Non-pigmented ciliary epithelial cell (primary cell): ENCODE measurements at regions not wholly inside any gene's neighbourhood (a gene's known extent, or its start where the extent isn't known, plus 50 kb on each side); places are given as distances from the start of the nearest gene placed in this dataset.

Experiments
- DNase-seq: peaks from one replicate; pipeline ENCODE4 v3.0.0-alpha.2; 2010; ENCODE audit warnings: low read depth

GRCh38 chr2:126312579-126312978, 343.4 kb upstream of the GYPC start:
- DNase-seq, result no peak

DNA sequence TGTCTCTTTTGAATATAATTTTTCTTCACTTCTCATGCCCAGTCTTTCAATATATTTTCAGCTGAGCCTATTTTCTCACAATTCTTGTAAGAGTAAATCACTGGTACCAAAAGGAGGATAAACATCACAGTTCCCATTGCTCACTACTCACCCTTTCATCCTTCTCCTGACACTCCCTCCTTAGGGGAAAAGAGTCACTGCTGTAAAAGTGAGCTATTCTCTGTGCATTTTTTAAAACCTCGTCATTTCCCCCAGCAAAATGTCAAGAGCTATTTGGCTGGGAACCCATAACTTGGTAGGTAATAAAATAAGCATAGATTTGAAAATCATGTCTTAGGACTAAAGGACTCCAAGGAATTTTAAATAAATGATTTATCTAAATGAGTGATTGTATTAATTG, 340.1 kb upstream of the GYPC start:
- DNase-seq, result no peak

DNA sequence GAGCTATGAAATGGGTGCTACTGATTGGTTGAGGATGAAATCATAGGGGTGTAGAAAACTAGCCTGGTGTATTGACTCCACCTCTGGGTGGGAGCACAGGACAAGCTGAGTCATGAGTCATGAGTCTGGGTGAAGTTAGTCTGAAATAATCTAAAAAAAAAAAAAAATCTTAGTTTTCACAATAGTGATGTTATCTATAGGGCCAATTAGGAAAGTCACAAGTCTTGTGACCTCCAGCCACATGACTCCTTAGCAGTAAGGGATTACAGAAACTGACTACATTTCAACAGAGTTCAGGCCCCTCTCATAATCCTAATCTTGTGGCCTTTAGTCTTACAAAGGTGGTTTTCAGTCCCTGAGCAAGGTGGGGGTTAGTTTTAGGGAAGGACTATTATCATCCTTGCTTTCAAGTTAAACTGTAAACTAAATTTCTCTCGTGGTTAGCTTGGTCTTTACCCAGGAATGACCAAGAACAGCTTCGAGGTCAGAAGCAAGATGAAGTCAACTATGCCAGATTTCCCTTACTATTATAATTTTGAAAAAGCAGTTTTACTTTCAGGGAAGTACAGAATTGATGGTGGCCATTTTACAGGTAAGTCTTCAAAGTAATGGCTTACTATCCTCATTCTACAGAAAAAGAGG, 338.0 kb upstream of the GYPC start:
- DNase-seq, result no peak

DNA sequence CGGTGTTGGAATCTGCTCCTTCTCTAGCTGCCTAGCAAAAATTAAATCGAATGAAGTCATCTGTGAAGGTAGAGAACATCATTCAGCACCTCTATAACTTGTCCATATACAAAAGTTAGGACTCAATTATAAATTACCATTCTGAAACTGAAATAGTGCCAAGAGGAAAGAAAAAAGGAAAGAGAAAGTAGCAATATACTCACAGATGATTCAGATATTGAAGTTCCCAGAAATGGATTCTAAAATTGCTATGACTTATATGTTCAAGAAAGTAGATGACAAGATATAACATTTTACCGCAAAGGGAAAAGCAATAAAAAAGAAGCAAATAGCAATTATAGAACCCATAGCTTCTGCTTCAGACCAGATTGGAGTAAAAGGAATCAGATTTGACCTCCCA, 333.6 kb upstream of the GYPC start:
- DNase-seq, result no peak

DNA sequence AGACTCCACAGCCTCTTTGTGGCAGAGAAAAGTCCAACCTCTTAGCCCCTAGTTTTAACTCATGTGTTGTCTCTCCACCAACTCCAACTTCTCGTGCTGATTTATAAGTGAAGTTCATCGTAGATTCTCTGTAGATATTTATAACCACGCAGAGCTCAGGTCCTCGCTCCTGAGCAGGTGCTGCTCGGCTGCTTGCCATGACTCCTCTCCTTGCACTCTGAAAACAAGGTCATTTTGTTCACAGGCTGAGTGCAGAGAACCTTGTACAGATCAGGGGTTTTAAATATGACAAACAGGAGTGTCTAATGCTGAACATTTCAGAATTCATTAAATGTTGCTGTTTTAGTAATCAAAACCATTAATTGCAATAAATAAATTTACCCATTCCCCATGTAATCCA, 330.8 kb upstream of the GYPC start:
- DNase-seq, result no peak

DNA sequence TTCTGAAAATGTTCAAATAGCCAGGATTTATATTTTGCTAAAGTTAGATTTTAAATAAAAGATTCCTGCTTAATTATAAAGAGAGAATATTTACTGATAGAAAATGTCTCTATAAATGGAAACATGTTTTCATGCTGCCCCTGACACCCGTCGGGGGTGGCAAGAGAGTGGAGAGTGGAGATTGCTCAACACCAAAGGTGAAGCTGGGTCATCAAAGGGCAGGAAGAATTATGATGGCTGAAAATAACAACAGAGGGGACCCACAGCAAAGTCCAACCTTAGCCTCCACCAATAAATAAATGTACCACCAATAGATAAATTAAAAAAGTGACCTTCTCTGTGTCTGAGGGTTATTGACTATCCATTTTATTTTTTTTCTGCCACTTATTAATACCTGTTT, 326.8 kb upstream of the GYPC start:
- DNase-seq, result no peak

GRCh38 chr2:126342457-126342856, 313.5 kb upstream of the GYPC start:
- DNase-seq, result no peak

DNA sequence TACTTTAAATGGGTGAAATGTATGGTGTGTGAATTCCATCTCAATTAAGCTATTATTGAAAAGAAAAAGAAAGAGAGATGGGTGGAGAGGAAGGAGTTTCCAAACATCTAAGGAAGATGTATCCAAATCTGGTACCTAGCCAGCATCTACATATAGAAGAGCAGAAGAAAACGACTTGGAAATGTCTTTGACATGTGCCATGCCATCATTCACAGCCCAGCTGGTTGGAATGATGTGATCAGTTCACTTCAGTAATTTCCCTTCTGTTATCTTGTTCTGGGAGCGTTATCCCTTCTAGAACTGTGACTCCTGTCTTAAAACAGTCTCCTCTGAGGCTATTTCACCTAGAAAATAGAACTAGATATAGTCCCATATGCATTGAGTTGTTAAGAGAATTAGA, 312.8 kb upstream of the GYPC start:
- no peak for DNase-seq

DNA sequence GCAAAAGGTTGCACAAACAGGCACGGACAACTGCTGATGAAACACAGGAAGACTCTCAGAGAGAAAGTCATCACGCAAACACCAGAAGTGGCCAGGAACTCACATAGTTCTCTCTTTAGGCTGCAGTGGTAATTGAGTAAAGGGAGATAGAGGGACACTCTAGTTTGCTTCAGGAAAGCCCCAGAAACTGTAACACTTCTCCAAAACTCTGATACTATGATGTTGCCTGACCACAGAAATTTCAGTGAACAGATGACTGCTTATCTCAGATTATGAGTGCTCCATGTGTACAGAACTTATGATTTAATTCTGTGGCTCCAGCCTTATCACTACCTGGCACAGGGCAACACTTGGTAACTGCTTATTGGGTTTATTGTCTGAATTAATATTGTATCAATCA, 311.5 kb upstream of the GYPC start:
- no peak for DNase-seq

GRCh38 chr2:126345691-126346090, 310.3 kb upstream of the GYPC start:
- no peak for DNase-seq

DNA sequence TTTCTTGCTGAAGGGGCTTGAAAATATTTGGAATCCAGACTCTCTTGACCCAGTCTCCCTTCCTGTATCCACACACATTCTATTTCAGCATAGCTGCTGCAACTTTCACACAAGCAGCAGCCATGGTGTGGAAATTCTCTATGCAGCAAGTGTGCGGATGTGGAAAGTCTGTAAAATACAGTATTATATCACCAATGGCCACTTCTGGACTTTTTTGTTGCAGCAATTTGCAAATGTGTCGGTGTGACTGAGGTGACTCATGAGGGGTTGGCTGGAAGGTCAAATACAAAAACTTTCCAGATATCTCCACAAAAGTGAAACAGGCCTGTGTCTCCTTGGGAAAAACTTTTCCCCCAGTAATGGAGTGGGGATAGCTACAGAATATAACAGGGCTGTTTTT, 299.3 kb upstream of the GYPC start:
- no peak for DNase-seq

DNA sequence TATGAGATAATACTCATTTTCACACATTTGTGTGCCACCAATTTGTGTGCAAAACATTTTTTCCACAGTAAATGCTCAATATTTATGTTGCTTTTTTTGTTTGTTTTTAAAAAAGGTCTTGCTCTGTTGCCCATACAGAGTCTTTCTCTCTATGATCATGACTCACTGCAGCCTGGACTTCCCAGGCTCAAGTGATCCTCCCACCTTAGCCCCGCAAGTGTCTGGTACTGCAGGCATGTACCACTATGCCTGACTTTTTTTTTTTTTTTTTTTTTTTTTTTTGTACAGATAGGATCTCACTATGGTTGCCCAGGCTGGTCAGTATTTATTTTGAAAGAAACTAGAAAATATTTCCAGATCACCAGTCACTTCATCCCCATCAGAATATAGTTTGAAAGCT, 297.8 kb upstream of the GYPC start:
- no peak for DNase-seq

- DNase-seq, result no peak
Measured at GRCh38 chr2:126359494-126359893, 296.5 kb upstream of the GYPC start.

DNA sequence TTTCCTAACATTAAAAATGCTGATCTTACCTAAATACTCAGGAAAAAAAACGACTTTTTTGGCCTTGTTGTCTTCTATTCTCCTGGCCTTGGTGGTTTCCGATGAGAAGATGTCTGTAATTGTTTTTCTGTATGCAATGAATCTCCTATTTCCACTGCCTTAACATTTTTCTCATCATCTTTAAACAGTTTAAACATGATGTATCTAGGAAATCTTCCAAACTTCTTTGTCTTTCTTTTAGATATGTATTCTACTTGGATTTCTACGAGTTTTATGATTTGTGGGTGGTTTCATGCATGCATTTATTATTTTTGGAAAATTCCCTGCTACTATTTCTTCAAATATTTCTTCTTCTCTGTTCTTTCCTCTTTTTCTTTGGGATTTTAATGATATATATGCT, 288.6 kb upstream of the GYPC start:
- DNase-seq, result no peak

- DNase-seq, result no peak
Measured at GRCh38 chr2:126368758-126369157, 287.2 kb upstream of the GYPC start.

DNA sequence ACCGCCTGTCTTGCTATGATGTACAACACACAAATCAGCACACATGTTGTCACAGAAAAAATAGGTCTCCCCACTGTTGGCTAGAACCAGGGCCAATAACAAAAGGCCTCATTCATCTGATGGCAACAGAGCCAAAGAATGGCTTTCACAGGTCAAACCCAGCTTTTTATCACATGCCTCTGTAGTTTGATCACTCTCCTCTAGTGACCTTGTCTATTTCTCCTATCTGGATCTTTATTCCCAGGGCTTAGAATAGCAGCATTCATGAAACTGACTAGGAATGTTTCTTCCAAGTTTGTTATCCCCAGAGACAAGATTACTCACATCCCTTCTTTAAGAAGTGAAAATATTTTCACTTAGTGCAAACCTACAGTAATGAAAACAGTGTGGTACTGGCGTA, 285.8 kb upstream of the GYPC start:
- no peak for DNase-seq

GRCh38 chr2:126372406-126372805, 283.6 kb upstream of the GYPC start:
- DNase-seq, result no peak

DNA sequence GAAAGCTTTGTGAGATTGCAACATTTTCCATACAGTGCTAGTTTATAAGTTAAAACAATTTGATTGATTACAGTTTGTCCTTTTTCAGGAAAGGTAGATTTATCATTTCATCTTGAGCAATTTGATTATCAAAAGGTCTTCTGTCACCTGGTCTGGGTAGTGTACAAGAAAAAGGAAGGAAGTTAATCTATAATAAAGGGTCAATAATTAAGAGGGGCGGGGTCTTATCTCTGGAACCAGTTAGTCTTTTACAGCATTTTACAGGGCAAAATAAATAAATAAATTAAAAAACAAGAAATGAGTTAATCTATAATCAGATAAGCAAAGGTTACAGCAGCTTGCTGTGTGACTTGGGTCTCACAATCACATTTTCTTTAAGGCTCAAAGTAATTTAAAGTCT, 277.8 kb upstream of the GYPC start:
- no peak for DNase-seq

- no peak for DNase-seq
Measured at GRCh38 chr2:126381091-126381490, 274.9 kb upstream of the GYPC start.

- no peak for DNase-seq
Measured at GRCh38 chr2:126382998-126383397, 273.0 kb upstream of the GYPC start.

DNA sequence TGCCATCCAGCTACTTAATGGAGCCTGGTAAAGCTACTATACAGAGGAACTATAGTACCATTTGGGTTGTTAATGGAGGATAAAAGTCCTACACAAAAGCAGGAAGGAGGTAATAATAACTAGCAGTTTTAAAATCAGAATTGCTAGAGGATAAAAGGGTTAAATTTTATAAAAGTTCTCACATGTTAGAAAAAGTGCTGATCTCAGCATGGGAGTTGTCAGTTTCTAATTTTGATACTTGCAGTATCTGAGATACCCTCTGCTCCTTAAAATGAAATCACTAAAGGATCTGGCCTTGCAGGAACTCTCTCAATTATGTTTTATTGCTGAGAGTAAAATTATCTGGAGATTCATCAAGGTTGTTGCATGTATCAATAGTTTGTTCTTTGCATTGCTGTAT, 272.2 kb upstream of the GYPC start:
- DNase-seq, result no peak

GRCh38 chr2:126385441-126385840, 270.5 kb upstream of the GYPC start:
- no peak for DNase-seq

DNA sequence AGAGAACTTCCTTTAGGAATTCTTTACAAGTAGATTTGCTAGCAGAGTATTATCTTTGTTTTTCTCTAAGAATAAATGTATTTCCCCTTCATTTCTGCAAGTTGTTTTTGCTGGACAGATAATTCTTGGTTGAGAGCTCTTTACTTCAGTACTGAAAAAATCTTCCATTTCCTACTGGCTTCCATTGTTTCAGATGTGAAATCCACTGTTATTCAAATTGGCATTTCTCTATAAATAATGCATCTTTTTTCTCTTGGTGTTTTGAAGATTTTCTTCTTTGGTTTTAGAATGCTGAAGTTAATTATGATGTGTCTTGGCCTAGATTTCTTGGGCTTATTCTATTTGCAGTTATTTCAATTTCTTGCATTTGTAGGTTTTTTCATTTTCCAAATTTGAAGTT, 270.0 kb upstream of the GYPC start:
- no peak for DNase-seq

GRCh38 chr2:126389446-126389845, 266.5 kb upstream of the GYPC start:
- DNase-seq, result no peak

GRCh38 chr2:126392889-126393288, 263.1 kb upstream of the GYPC start:
- no peak for DNase-seq
